HUES48 (cell line): ENCODE measurements at regions not wholly inside any gene's neighbourhood (a gene's known extent, or its start where the extent isn't known, plus 50 kb on each side); places are given as distances from the start of the nearest gene placed in this dataset.
"Not testable (repeated sequence)": the region's sequence is repeated elsewhere in the genome, so short reads cannot be mapped to it uniquely, and the experiment has no call there.

Experiments
- H3K27ac ChIP-seq: one replicate; pipeline ENCODE4 v1.7.0; 2013; ENCODE audit warnings: low read depth, low read length, inconsistent platforms
- H3K27me3 ChIP-seq: 2 replicates; pipeline ENCODE4 v1.6.1; 2013; ENCODE audit warnings: mild to moderate bottlenecking, low read length; ENCODE audit not compliant: control insufficient read depth, insufficient read depth
- H3K36me3 ChIP-seq: 2 replicates; pipeline ENCODE4 v1.6.1; 2013; ENCODE audit warnings: low read length; ENCODE audit not compliant: control insufficient read depth, insufficient read depth
- H3K4me1 ChIP-seq: 2 replicates; pipeline ENCODE4 v1.6.1; 2013; ENCODE audit warnings: mild to moderate bottlenecking, low read length; ENCODE audit not compliant: control insufficient read depth, insufficient read depth
- H3K4me3 ChIP-seq: 2 replicates; pipeline ENCODE4 v1.5.1; 2013; ENCODE audit warnings: mild to moderate bottlenecking, low read depth, low read length
- H3K9ac ChIP-seq: 2 replicates; pipeline ENCODE4 v1.6.1; 2013; ENCODE audit warnings: mild to moderate bottlenecking, low read depth, low read length, moderate library complexity
- H3K9me3 ChIP-seq: 2 replicates; pipeline ENCODE4 v1.6.1; 2013; ENCODE audit warnings: low read length; ENCODE audit not compliant: control insufficient read depth, insufficient read depth

DNA sequence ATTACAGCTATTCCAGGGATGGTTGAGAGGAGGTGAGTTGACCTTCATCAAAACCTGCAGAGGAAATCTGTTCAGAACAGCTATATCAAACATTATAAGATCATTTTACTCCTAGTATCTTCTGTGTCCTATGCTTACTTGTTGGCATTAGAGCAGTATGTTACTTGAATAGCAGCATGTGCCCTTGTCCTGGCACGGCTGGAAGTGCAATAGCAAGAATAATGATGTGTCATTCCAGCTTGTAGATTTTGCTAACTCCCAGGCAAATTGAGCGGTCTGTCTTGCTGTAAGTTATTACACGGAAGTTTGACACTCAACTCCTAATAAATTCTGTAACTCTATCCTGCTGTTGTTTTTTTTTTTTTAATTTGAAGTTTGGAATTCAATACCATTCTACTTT lies 385.5 kb downstream of the TENT5A start:
- H3K4me3 ChIP-seq = no peak overlapping the region
- H3K9me3 ChIP-seq = no peaks in the 10 kb centered on the region
- H3K27me3 ChIP-seq = no peaks in the 10 kb centered on the region
- no peaks in the 10 kb centered on the region for H3K4me1 ChIP-seq
- no peaks in the 10 kb centered on the region for H3K36me3 ChIP-seq
- H3K27ac ChIP-seq = no peak overlapping the region
- no peak overlapping the region for H3K9ac ChIP-seq

GRCh38 chr6:81362246-81362645 lies 390.2 kb downstream of the TENT5A start:
- Histone ChIP-seq H3K4me1 (no peaks in the 10 kb centered on the region), H3K4me3 (no peak overlapping the region), H3K27me3 (no peaks in the 10 kb centered on the region), H3K9ac (no peak overlapping the region), H3K9me3 (no peaks in the 10 kb centered on the region), H3K27ac (no peak overlapping the region), H3K36me3 (no peaks in the 10 kb centered on the region)

DNA sequence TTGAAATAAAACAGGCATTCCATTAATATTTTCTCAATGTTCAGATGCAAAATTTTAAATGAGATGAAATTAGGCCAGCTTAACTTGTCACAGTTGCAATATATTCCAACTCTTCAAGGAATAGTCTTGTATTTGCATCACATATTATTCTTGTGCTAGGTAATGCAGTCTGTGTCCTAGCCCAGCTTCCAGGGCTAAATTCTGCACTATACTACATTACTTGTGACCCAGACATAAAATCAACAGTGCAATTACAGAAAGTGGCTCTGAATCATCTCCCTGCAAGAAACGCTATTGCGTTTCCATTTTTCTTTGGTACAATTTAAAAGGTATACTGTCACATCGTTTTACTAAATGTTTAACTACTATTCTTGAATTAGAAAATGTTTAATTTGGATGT lies 399.2 kb downstream of the TENT5A start:
- Histone ChIP-seq H3K4me3 (no peak overlapping the region), H3K36me3 (no peaks in the 10 kb centered on the region), H3K27ac (no peak overlapping the region), H3K27me3 (no peaks in the 10 kb centered on the region), H3K9ac (no peak overlapping the region), H3K4me1 (no peaks in the 10 kb centered on the region), H3K9me3 (no peaks in the 10 kb centered on the region)

DNA sequence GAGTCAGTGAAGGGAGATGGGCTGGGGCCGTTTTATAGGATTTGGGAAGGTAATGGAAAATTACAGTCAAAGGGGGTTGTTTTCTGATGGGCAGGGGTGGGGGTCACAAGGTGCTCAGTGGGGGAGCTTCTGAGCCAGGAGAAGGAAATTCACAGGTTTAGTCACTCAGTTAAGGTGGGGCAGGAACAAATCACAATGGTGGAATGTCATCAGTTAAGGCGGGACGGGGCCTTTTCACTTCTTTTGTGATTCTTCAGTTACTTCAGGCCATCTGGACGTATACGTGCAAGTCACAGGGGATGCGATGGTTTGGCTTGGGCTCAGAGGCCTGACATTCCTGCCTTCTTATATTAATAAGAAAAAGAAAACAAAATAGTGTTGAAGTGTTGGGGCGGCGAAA lies 408.5 kb downstream of the TENT5A start:
- H3K27ac ChIP-seq, H3K4me1 ChIP-seq, H3K27me3 ChIP-seq, H3K9me3 ChIP-seq, H3K36me3 ChIP-seq, H3K9ac ChIP-seq, H3K4me3 ChIP-seq: not testable (repeated sequence)

DNA sequence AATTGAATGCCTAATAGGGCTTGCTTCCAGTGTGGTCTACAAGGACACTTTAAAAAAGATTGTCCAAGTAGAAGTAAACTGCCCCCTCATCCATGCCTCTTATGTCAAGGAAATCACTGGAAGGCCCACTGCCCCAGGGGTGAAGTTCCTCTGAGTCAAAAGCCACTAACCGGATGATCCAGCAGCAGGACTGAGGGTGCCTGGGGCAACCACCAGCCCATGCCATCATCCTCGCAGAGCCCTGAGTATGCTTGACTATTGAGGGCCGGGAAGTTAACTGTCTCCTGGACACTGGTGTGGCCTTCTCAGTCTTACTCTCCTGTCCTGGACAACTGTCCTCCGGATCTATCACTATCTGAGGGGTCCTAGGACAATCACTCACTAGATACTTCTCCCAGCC lies 411.5 kb downstream of the TENT5A start:
- H3K4me3 ChIP-seq = no peak overlapping the region
- H3K36me3 ChIP-seq = no peaks in the 10 kb centered on the region
- no peaks in the 10 kb centered on the region for H3K27me3 ChIP-seq
- H3K9me3 ChIP-seq = no peaks in the 10 kb centered on the region
- no peak overlapping the region for H3K9ac ChIP-seq
- no peak overlapping the region for H3K27ac ChIP-seq
- no peaks in the 10 kb centered on the region for H3K4me1 ChIP-seq

DNA sequence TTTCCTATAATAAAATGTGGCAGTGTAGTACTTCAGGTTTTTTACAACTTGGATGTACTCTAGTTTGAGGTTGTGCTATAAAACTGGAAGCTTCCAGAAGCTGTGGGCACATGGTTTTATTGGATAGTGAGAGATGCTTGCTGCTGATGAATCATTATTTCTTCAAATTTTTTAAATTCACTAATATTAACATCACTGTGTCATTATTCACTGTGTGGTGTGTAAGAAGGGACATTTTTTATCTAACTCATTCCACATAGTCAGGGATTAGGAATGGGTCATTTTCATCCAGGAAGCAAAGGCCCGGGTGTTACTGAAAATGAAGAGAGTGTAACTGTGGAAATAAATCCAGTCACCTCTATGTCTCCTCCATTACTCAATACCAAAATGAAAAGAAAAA lies 421.0 kb downstream of the TENT5A start:
- Histone ChIP-seq H3K4me1 (no peaks in the 10 kb centered on the region), H3K27me3 (no peaks in the 10 kb centered on the region), H3K9me3 (no peaks in the 10 kb centered on the region), H3K27ac (no peak overlapping the region), H3K9ac (no peak overlapping the region), H3K4me3 (no peak overlapping the region), H3K36me3 (no peaks in the 10 kb centered on the region)

DNA sequence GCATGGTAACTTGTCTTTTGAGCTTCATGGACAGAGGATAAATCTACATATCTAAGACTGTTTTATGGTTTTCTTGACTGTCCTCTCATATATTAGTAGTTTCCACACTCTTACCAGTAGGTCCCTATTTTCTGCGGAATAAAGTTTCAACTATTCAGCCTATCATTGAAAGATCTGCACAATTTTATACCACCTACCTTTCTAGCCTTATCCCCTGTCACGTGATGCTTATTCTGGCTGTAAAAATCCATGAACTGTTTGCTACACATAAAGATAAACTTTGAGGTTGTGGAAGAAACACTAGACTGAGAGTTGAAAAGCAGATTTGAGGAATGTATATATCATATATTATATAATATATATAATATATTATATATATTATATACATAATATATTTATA lies 423.8 kb downstream of the TENT5A start:
- H3K27me3 ChIP-seq = no peaks in the 10 kb centered on the region
- no peaks in the 10 kb centered on the region for H3K36me3 ChIP-seq
- H3K27ac ChIP-seq = no peak overlapping the region

DNA sequence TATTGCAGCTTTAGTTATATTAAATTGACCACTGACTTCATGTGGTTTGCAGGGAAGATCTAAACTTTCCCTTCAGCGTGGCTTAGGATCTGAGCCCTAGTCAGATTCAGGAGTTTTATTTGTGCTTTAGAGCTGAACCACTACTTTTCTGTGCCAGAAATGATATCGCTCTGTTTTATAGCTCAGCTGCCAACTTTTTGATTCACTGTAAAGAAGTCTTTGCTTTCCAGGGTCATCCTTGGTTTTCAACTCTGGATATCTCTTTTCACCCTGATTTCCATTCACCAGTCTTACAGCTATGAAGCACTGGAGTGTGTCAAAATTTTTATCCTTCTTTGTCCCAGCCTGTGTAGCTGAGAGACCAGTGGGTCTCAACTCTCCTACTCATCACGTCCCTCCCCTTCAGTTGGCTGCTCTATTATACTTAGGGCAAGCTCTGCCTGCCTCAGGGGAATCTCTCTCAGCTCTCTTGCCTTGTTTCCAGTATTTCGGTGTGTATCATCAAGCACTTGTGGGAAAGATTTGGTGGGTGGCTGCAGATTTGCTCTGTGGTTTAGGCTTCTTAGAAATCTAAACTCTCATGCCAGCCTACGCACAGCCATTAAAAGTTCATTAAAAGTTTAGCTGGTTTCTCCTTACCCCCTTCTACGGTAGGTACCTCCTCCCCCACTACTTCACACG lies 425.5 kb downstream of the TENT5A start:
- Histone ChIP-seq H3K9ac (no peak overlapping the region), H3K27me3 (no peaks in the 10 kb centered on the region), H3K9me3 (no peaks in the 10 kb centered on the region), H3K4me3 (no peak overlapping the region), H3K27ac (no peak overlapping the region), H3K4me1 (no peaks in the 10 kb centered on the region), H3K36me3 (no peaks in the 10 kb centered on the region)

More for the DNA sequence above, 423.8 kb downstream of the TENT5A start:
- Histone ChIP-seq H3K9ac (no peak overlapping the region), H3K4me1 (no peaks in the 10 kb centered on the region), H3K4me3 (no peak overlapping the region), H3K9me3 (no peaks in the 10 kb centered on the region)

DNA sequence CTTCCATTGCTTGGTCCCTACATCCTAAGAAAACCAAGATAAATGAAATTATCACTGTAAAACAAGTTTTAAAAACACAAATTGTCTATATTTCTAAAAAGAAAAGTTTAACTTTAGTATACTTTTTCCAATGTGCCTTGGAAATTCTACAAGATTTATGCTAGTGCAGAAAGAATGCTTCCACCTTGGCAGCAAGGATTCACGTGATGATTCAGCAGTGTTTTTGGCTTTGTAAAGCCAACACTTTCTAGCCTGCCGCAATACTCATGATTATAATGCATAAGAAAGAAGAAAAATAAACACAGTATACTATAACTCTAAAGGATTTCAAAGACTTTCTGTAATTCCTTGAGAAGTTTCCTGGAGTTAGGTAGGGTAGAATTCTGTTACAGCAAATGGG lies 442.7 kb downstream of the TENT5A start:
- no peaks in the 10 kb centered on the region for H3K27me3 ChIP-seq
- no peaks in the 10 kb centered on the region for H3K4me1 ChIP-seq
- H3K27ac ChIP-seq = no peak overlapping the region
- no peaks in the 10 kb centered on the region for H3K9me3 ChIP-seq
- no peaks in the 10 kb centered on the region for H3K36me3 ChIP-seq
- H3K9ac ChIP-seq = no peak overlapping the region
- H3K4me3 ChIP-seq = no peak overlapping the region

DNA sequence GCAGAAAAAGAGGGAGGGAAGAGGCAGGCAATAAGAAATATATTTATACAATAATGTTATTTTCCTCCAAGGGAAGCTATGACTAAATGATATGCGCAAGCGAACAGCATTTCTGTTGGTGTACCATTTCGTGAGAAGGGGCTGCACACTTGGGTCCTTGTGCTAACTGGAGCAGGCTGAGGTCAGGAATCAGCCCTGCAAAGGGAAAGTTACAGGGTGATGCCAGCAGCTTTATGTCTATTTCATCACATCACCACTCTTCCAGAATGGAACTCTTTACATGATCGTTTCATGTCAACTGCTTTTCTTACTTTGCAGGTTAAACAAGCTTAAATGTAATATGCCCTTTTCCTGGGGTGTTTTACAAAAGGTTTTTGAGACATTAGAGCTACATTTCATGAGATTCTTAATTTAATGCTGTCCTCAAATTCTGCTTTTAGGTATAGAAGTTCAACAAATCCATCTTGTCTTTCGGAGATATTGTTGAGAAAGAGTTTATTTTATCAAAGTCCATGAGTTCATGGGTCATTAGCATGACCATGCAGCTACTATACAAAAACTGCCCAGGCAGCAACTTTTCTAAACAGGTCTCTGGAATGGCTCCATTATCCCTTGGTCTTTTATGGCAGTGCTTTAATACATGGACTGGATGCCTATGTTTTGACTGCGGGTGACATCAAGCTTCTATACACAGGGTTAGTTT lies 443.8 kb downstream of the TENT5A start:
- Histone ChIP-seq H3K27ac (no peak overlapping the region), H3K4me3 (no peak overlapping the region), H3K4me1 (no peaks in the 10 kb centered on the region), H3K36me3 (no peaks in the 10 kb centered on the region), H3K9ac (no peak overlapping the region), H3K27me3 (no peaks in the 10 kb centered on the region), H3K9me3 (no peaks in the 10 kb centered on the region)

- no peak overlapping the region for H3K9ac ChIP-seq
- H3K4me1 ChIP-seq = no peaks in the 10 kb centered on the region
- no peaks in the 10 kb centered on the region for H3K9me3 ChIP-seq
- H3K27me3 ChIP-seq = no peaks in the 10 kb centered on the region
- no peak overlapping the region for H3K4me3 ChIP-seq
- no peak overlapping the region for H3K27ac ChIP-seq
- H3K36me3 ChIP-seq = no peaks in the 10 kb centered on the region
Measured at GRCh38 chr6:81307651-81308214, 444.7 kb downstream of the TENT5A start.
